ENCODE measurements at regions not wholly inside any gene's neighbourhood (a gene's known extent, or its start where the extent isn't known, plus 50 kb on each side); places are given as distances from the start of the nearest gene placed in this dataset.

- H2BK120ac ChIP-seq (replicated peaks; ENCODE audit: low read depth, low read length) = no peak overlapping the region
- no peak overlapping the region for H3K14ac ChIP-seq (ENCODE audit: insufficient read length)
- DNase-seq (ENCODE audit: low read depth in 1 of 2, low spot score in 2 of 2) = no peak
- no peak overlapping the region for H3K56ac ChIP-seq (replicated peaks; ENCODE audit: insufficient read length, low read depth, low read length)
- no peak overlapping the region for H4K91ac ChIP-seq (replicated peaks; ENCODE audit: insufficient read length, low read length)
- H2BK15ac ChIP-seq (ENCODE audit: low read length) = no peak overlapping the region
- POLR2A ChIA-PET (ENCODE audit: partially characterized antibody) = no interaction called here
- no peak overlapping the region for H2BK12ac ChIP-seq (ENCODE audit: low read depth, low read length)
- no peak overlapping the region for H3K4me2 ChIP-seq (ENCODE audit: insufficient read depth in 1 of 2, low read depth in 2 of 2, low read length in 2 of 2)
- H3K36me3 ChIP-seq (ENCODE audit: control insufficient read depth in 2 of 4, insufficient read depth in 4 of 4, low read length in 3 of 4) = no peaks in the 10 kb centered on the region
- H2BK20ac ChIP-seq (ENCODE audit: low read length) = no peak overlapping the region
- TF ChIP-seq TBP (IDR thresholded peaks at IDR 0.05; ENCODE audit: low read depth, low read length) = no peak
- TF ChIP-seq CBX5 (IDR thresholded peaks at IDR 0.05; ENCODE audit: low read depth, low read length) = no peak
- no peak for TF ChIP-seq TCF12 (IDR thresholded peaks at IDR 0.05; ENCODE audit: low read depth, low read length)
- TF ChIP-seq BACH1 (IDR thresholded peaks at IDR 0.05; ENCODE audit: low read length) = no peak
- TF ChIP-seq, protein P1, sequence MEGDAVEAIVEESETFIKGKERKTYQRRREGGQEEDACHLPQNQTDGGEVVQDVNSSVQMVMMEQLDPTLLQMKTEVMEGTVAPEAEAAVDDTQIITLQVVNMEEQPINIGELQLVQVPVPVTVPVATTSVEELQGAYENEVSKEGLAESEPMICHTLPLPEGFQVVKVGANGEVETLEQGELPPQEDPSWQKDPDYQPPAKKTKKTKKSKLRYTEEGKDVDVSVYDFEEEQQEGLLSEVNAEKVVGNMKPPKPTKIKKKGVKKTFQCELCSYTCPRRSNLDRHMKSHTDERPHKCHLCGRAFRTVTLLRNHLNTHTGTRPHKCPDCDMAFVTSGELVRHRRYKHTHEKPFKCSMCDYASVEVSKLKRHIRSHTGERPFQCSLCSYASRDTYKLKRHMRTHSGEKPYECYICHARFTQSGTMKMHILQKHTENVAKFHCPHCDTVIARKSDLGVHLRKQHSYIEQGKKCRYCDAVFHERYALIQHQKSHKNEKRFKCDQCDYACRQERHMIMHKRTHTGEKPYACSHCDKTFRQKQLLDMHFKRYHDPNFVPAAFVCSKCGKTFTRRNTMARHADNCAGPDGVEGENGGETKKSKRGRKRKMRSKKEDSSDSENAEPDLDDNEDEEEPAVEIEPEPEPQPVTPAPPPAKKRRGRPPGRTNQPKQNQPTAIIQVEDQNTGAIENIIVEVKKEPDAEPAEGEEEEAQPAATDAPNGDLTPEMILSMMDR (IDR thresholded peaks at IDR 0.05; ENCODE audit: control extremely low read depth in 1 of 3, insufficient read depth in 1 of 3, low read depth in 1 of 3, low read length in 3 of 3) = no peak
- no peak for TF ChIP-seq RAD21 (IDR thresholded peaks at IDR 0.05 in 1 of 2, conservative IDR thresholded peaks at IDR 0.05 in 1 of 2; ENCODE audit: low read depth in 2 of 2, low read length in 2 of 2)
- no peak for TF ChIP-seq SUZ12 (IDR thresholded peaks at IDR 0.05; ENCODE audit: low read length)
- TF ChIP-seq GTF2F1 (IDR thresholded peaks at IDR 0.05; ENCODE audit: borderline replicate concordance, low read depth, low read length) = no peak
- no peaks in the 10 kb centered on the region; a peak in 1 of 4 replicates for H3K9me3 ChIP-seq (ENCODE audit: insufficient read depth in 2 of 2, low read depth in 1 of 2, low read length in 1 of 2)
- no peak overlapping the region for H2AK5ac ChIP-seq (ENCODE audit: low read depth, low read length)
- no peak overlapping the region for H4K5ac ChIP-seq (ENCODE audit: insufficient read length, low read depth, low read length)
- no peak overlapping the region for H4K8ac ChIP-seq (ENCODE audit: extremely low read depth, insufficient read depth, low read length)
- H3K23ac ChIP-seq (ENCODE audit: insufficient read length) = no peak overlapping the region
- H3K9ac ChIP-seq (replicated peaks in 1 of 4; ENCODE audit: extremely low read depth in 1 of 4, low read depth in 3 of 4, low read length in 3 of 4) = no peak overlapping the region
- no peak overlapping the region for H3K4me3 ChIP-seq (ENCODE audit: extremely low read depth in 1 of 4, insufficient read depth in 2 of 4, low read depth in 3 of 4, low read length in 4 of 4)
- peaks cover 0 to 7% (median 3%) of the 10 kb centered on the region in 4 experiments; a peak in 3 of 7 replicates for H3K4me1 ChIP-seq (replicated peaks in 1 of 4; ENCODE audit: control insufficient read depth in 3 of 4, insufficient read depth in 4 of 4, low read length in 3 of 4)
- no peak overlapping the region for H3K4ac ChIP-seq (replicated peaks; ENCODE audit: insufficient read length, low read depth, low read length)
- FAIRE-seq = no peak
- CTCF ChIA-PET (ENCODE audit: partially characterized antibody) = interaction anchor here (1.8 to 1.9 kb wide), 2 partner anchors 9 to 11 kb away, joined by 4 to 6 read pairs; no protein-coding TSS in a partner anchor
- H2AFZ ChIP-seq (ENCODE audit: low read length) = 0 out of 2 replicates have a peak overlapping the region, but pooled peaks have one; percentile 43
- no peaks in the 10 kb centered on the region for H3K23me2 ChIP-seq (ENCODE audit: low read depth, low read length)
- H3K18ac ChIP-seq (ENCODE audit: extremely low read depth, low read length) = no peak overlapping the region
- no peak overlapping the region for H3K27ac ChIP-seq (ENCODE audit: low read depth, low read length)
- no peaks in the 10 kb centered on the region for H3K79me1 ChIP-seq (ENCODE audit: low read depth, low read length)
- no peaks in the 10 kb centered on the region for H3K79me2 ChIP-seq (ENCODE audit: control insufficient read depth in 1 of 2, insufficient read depth in 2 of 2, low read length in 2 of 2)
- no peak overlapping the region for H2BK5ac ChIP-seq (ENCODE audit: low read depth, low read length)
- H4K20me1 ChIP-seq (replicated peaks in 1 of 2; ENCODE audit: control insufficient read depth in 1 of 2, insufficient read depth in 2 of 2, low read length in 2 of 2) = no peaks in the 10 kb centered on the region
- no peaks in the 10 kb centered on the region for H3K27me3 ChIP-seq (replicated peaks in 1 of 4; ENCODE audit: control insufficient read depth in 3 of 4, extremely low read depth in 1 of 4, insufficient read depth in 3 of 4, low read length in 3 of 4)
Measured at GRCh38 chr4:65021737-65022136, 612.5 kb upstream of the TECRL start.
